ENCODE measurements at regions not wholly inside any gene's neighbourhood (a gene's known extent, or its start where the extent isn't known, plus 50 kb on each side); places are given as distances from the start of the nearest gene placed in this dataset.
A peak's percentile ranks its signal among the peaks of the same experiment; 100 is the strongest.
"Not testable (repeated sequence)": the region's sequence is repeated elsewhere in the genome, so short reads cannot be mapped to it uniquely, and the experiment has no call there.

DNA sequence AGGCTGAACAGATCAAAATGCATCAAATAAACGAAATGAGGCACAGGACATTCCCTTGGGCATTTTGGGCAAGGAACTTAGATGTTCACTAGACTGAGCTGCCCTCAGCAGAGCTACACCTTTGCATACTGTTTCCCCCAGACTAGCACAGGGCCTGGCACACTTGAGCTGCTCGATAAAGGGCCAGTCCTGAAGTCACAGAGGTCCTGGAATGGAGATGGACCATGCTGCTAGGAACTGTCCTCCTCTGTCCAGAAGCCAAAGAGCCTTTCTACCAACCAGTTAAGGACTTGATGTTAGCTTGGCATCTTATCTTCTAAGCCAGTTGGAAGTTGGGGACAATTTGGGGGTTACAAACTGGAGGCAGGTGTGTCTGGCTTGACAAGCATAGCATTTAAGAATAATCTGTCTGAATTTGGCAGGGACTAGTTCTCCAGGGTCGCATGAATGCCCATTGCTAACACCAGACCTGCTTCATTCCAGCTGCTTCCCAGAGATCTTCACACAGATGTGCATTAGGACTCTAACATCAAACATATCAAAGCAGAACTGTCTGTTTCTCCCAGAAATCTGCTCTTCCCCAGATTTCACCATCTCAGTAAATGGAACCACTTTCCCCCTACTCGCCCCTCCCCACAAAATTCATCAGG, 152.2 kb upstream of the PDE1C start:
- H3K9me3 Mint-ChIP-seq, result peaks cover 2% of the 10 kb centered on the region in 2 donors
- ATAC-seq (no peak), DNase-seq (ENCODE audit: low spot score in 2 of 2) (no peak)
- H3K36me3 Mint-ChIP-seq, result no peaks in the 10 kb centered on the region
- H3K27ac Mint-ChIP-seq, result no peak overlapping the region

DNA sequence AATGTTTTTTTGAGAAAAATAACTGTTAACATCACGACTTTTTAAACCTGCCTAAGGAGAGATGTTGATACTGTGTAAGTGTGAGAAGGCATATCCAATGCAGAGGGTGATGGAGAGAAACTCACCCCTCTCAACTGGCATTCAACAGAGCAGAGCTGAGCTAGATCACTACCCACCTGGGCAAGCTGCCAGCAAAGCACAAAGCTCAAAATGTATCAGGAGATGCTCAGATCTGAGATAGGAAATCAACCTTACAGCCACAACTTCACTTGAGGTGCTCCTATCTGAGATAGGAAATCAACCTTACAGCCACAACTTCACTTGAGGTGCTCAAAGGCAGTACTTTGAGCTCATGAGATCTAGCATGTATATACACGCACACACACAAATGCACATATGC, 151.5 kb upstream of the PDE1C start:
- Mint-ChIP-seq H3K36me3 (no peaks in the 10 kb centered on the region), H3K27ac (no peak overlapping the region), H3K9me3 (no peaks in the 10 kb centered on the region)
- DNase-seq (ENCODE audit: low spot score in 2 of 2) (no peak), ATAC-seq (no peak)

DNA sequence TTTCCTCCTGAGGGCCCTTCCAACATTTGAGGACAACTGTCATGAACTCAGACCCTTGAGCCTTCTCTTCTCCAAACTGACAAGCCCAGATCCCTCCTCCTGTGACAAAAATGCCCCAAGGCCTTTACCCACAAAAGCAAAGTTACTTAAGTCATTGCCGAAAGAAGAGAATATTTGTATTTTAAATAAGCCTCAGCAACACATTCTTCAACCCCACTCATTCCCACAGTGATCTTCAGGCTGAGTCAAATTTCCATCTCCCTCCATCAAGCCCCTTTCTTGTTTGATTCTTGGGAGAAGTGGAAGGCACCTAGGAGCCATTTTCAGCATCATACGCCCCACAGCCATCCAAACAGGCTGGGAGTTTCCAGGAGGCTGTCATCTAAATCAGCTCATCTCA, 150.8 kb upstream of the PDE1C start:
- ATAC-seq (no peak), DNase-seq (ENCODE audit: low spot score in 2 of 2) (no peak)
- H3K36me3 Mint-ChIP-seq, result no peaks in the 10 kb centered on the region
- H3K9me3 Mint-ChIP-seq, result no peaks in the 10 kb centered on the region
- no peak overlapping the region for H3K27ac Mint-ChIP-seq

DNA sequence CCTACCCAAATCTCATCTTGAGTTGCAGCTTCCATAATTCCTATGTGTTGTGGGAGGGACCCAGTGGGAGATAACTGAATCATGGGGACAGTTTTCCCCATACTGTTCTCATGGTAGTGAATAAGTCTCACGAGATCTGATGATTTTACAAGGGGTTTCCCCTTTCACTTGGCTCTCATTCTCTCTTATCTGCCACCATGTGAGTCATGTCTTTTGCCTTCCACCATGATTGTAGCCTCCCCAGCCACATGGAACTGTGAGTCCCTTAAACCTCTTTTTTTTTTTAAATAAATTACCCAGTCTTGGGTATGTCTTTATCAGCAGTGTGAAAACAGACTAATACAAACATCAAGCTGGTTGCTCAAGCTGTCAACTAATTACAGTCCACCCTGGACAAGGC, 149.6 kb upstream of the PDE1C start:
- H3K9me3 Mint-ChIP-seq; DNase-seq (ENCODE audit: low spot score in 2 of 2); H3K27ac Mint-ChIP-seq; H3K36me3 Mint-ChIP-seq; ATAC-seq: not testable (repeated sequence)

DNA sequence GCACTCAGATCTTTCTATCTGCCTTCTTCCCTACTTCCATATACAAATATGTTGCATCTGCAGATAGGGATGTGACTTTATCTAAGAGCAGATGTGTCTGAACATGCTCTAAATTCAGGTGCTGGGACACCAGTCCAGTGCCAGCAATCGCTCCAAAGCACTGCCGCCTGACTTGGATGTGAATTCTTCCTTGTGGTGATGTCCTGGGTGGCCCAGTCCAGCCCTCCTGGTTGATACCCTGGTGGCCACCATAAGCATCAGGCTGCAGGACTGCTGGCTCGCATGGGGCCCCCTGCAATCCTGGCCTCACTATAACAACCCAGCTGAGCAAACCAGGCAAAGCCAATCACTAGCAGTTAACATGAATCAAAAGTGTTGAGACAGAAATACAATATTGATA, 149.2 kb upstream of the PDE1C start:
- Mint-ChIP-seq H3K9me3 (no peaks in the 10 kb centered on the region), H3K36me3 (no peaks in the 10 kb centered on the region), H3K27ac (no peak overlapping the region)
- ATAC-seq (no peak), DNase-seq (ENCODE audit: low spot score in 2 of 2) (no peak)

DNA sequence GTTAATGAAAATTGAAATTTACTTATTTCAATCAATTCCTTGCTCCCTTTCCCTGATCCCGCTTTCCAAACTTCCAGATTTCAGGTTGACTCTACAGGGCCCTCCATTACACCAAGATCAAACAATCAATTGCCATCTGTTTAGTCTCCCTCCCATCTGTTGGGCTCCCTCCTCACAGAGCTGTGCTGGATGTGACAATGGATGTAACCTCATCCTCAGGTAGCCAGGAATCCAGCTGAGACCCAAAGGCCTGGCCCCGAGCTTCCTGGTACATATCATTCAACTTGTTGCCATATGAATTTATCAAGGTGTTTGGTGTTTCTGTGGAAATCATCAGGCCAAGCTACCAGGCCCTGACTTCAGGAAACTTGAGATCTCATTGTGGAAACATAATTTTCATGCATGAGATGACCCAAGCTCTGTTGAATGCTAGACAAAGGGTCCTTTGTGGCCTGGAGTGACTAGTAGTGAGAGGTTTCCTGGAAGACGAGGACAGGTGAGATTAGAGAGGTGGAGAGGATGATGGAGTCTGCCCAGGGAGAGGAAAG, 148.6 kb upstream of the PDE1C start:
- Mint-ChIP-seq H3K27ac (no peak overlapping the region), H3K9me3 (no peaks in the 10 kb centered on the region), H3K36me3 (no peaks in the 10 kb centered on the region)
- ATAC-seq (no peak), DNase-seq (ENCODE audit: low spot score in 2 of 2) (no peak)

DNA sequence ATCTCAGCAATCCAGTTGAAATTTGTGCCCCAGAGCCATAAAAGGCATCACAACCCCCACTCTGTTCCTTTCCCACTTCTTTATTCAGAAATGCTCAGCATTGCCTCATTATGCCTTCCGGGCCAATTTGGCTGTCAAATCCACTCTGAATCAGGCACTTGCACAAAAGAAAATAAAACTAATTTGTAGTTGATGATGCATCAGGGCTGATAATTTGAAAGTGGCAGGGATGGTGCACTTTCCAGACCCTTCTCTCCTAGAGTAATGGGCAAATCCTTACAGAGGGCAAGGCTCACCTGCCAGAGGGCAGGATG, 147.9 kb upstream of the PDE1C start:
- no peak for ATAC-seq
- H3K9me3 Mint-ChIP-seq, result no peaks in the 10 kb centered on the region
- H3K36me3 Mint-ChIP-seq, result no peaks in the 10 kb centered on the region
- DNase-seq (ENCODE audit: low spot score in 2 of 2), result no peak
- H3K27ac Mint-ChIP-seq, result no peak overlapping the region

DNA sequence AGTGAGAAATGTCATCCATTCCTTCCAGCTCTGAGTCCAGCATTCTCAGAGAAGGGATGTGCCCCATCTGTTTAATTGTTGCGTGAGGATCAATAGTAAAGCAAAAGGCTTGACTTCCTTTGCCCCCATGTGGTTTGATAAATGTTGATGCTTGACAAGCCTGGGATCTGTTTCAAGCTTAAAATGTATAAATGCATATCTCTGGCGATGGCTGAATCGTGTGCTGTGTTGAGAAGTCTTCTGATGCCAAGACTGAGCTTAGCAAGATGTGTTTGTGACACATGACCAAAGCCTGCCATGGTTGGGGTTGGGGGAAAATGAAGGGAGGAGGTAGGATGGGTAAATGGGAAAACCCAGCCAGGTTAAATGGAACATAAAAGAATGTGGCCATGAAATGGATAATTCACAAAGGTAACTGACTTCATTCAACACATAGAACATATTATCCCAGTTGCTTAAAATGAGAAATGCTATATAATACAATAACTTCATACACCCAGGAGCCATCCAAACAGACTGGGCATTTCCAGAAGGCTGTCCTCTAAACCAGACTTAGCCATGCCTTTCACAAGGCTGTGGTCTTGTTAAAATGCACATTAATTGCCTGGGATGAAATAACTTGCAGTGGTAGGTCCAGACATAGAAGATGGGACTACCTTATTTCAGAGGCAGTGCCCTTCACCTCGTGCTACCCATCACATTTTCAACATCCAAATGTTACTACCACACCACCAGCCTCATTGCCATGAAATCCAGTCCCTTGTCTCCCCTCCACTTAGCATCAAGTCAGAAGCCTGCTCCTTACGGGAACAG, 147.3 kb upstream of the PDE1C start:
- Mint-ChIP-seq H3K9me3 (no peaks in the 10 kb centered on the region), H3K36me3 (no peaks in the 10 kb centered on the region), H3K27ac (no peak overlapping the region)
- ATAC-seq, result no peak
- no peak for DNase-seq (ENCODE audit: low spot score in 2 of 2)

DNA sequence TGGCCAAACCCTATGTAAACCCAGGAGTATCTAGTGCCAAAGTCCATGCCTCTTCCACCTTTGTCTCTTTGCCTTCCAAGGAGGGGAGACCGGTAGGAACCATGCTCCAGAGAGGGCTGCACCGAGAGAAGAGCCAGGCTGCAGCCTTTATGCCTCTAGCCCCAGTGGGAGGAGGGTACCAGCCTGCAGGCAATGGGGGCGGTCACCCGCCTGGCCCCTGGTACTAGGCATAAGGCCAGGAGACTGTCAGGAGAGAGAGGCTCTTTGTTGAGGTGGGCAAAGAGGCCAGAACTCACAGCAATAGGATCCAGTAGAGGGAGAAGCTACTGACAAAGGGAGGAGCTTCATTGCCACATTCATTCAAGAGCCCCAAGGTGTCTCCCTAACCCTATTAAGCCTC, 146.6 kb upstream of the PDE1C start:
- H3K27ac Mint-ChIP-seq, result no peak overlapping the region
- ATAC-seq (no peak), DNase-seq (ENCODE audit: low spot score in 2 of 2) (no peak)
- no peaks in the 10 kb centered on the region for H3K9me3 Mint-ChIP-seq
- no peaks in the 10 kb centered on the region for H3K36me3 Mint-ChIP-seq

DNA sequence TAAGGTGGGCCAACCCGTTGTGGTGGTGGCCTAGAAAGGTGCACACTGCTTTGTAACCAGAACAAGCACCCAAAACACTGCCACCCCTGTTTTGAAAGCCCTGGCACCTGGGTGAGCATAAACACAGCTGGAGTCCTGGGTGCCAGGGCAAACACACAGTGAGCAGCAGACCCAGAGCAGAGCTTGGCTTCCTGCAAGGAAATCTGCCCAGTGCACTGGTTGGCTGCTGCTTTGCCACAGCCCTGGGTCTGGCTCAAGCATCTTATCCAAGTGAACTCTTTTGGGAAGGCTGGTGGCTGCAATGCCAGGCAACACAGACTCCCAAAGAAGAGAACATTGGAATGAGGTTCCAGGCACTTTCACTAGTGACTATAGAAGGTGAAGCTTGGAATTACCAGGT, 145.5 kb upstream of the PDE1C start:
- Mint-ChIP-seq H3K9me3 (no peaks in the 10 kb centered on the region), H3K36me3 (no peaks in the 10 kb centered on the region), H3K27ac (no peak overlapping the region)
- no peak for DNase-seq (ENCODE audit: low spot score in 2 of 2)
- no peak for ATAC-seq

DNA sequence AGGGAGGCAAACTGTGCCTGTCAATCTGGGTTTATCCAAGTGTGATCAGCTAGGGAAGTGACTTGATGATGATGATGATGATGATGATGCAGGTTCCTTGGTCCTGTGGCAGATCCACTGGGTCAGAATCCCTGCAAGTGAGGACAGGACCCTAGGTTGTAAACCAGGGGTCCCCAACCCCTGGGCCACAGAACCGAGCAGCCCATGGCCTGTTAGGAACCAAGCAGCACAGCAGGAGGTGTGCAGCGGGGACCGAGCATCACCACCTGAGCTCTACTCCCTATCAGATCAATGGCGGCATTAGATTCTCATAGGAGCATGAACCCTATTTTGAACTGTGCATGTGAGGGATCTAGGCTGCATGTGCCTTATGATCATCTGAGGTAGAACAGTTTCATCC, 144.7 kb upstream of the PDE1C start:
- DNase-seq (ENCODE audit: low spot score in 2 of 2) (no peak), ATAC-seq (no peak)
- H3K36me3 Mint-ChIP-seq, result no peaks in the 10 kb centered on the region
- H3K27ac Mint-ChIP-seq, result no peak overlapping the region
- H3K9me3 Mint-ChIP-seq, result no peaks in the 10 kb centered on the region

DNA sequence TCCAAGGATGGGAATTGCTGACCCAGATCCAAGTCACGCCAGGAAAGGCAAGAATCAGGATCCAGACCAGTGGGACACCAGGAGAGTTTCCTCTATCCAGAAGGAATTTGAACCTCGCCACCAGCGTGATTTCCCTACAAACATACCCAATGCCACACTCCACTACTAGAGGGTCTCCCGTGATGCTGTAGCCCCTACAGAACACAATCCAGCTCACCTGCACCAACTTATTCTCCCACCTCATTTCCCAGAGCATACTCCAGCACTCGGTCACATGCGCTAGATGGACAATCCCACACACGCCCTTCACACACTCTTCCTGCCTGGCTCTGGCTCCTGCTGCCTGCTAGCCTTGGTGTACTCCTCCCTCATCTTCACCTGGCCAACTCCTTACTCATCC, 142.1 kb upstream of the PDE1C start:
- H3K9me3 Mint-ChIP-seq, result no peaks in the 10 kb centered on the region
- no peaks in the 10 kb centered on the region for H3K36me3 Mint-ChIP-seq
- H3K27ac Mint-ChIP-seq, result no peak overlapping the region
- DNase-seq (ENCODE audit: low spot score in 2 of 2) (no peak), ATAC-seq (no peak)

DNA sequence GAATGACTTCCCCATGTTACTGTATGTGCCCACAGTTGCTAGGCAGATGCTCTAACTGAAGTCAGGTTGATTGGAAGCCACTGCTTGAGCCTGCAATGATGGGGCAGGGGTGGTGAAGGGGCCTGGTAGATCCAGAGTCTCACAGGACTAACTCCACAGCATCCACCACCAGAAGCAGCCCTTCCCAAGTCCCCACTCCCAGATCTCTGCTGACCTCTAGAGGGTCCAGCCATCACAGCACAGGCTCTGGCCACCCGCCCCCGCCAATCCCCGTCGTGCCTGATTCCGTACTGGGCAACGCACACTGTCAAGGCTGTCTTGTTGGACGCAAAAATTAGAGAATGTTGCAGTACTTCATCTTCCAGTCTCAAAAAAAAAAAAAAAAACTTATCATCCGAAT, 136.8 kb upstream of the PDE1C start:
- no peak overlapping the region for H3K27ac Mint-ChIP-seq
- ATAC-seq (no peak), DNase-seq (ENCODE audit: low spot score in 2 of 2) (no peak)
- H3K9me3 Mint-ChIP-seq, result no peaks in the 10 kb centered on the region
- no peaks in the 10 kb centered on the region for H3K36me3 Mint-ChIP-seq

DNA sequence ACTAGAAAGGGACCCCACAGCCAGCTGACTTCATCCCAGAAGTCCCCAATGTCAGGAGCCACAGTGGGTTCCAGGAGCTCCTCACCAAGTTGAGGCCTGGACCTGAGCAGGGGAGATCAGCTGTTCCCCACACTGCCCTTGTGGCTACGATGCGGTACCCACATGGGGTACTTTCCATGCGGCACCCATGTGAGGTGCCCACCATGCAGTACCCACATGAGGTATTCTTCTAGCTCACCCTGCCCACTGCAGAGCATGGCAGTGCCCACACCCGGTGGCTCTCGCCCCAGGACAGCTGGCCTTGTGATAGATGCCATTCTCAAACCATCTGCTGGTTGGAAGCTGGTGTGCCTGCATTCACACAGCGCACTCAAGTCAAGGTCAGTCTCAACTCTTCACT, 136.3 kb upstream of the PDE1C start:
- Mint-ChIP-seq H3K9me3 (peaks cover 0 to 3% of the 10 kb centered on the region in 2 donors), H3K27ac (no peak overlapping the region)
- no peak for DNase-seq (ENCODE audit: low spot score in 2 of 2)

DNA sequence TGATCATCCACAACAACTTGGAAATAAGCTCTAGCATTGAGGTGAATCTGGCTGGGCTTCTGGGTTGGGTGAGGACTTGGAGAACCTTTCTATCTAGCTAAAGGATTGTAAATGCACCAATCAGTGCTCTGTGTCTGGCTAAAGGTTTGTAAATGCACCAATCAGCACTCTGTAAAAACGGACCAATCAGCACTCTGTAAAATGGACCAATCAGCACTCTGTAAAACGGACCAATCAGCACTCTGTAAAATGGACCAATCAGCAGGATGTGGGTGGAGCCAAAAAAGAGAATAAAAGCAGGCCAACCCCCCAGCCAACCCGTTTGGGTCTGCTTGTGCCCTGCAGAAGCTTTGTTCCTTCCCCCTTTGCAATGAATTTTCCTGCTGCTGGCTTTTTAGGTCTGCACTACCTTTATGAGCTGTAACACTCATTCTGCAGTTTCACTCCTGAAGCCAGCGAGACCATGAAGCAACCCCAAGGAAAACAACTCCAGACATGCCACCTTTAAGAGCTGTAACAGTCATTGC, 135.2 kb upstream of the PDE1C start:
- ATAC-seq, H3K9me3 Mint-ChIP-seq, H3K27ac Mint-ChIP-seq: not testable (repeated sequence)

More for the DNA sequence above, 136.3 kb upstream of the PDE1C start:
- no peaks in the 10 kb centered on the region for H3K36me3 Mint-ChIP-seq
- ATAC-seq, result no peak

DNA sequence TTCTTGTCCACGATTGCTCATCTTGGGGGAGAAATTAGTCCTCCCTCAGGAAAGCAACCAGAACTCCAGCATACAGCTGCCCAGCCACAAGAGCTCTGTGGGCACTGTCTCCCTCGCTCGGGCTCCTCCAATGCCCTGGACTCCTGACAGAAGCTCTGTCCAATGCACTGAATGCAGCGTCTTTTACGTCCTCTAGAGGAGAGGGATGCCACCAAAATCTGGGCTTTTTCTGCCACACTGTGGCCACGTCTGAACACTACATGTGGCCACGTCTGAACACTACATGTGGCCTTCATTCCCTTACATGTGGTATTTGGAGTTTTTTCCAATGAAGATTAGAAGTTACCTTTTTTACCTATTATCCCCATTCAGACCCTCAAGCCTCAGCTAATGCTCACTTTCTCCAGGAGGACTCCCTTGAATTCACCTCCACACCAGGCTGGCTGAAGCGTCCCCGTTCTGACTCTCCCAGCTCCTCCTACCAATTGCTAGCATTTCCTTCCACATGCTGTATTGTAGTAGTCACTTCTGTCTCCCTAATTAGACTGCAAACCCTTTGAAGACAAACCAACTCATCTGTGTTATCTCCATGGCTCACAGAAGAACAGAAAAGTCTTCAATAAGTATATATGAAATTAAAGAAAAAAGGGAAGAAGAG, 134.3 kb upstream of the PDE1C start:
- no peaks in the 10 kb centered on the region for H3K36me3 Mint-ChIP-seq

More for the DNA sequence above, 135.2 kb upstream of the PDE1C start:
- H3K36me3 Mint-ChIP-seq; DNase-seq (ENCODE audit: low spot score in 2 of 2): not testable (repeated sequence)

DNA sequence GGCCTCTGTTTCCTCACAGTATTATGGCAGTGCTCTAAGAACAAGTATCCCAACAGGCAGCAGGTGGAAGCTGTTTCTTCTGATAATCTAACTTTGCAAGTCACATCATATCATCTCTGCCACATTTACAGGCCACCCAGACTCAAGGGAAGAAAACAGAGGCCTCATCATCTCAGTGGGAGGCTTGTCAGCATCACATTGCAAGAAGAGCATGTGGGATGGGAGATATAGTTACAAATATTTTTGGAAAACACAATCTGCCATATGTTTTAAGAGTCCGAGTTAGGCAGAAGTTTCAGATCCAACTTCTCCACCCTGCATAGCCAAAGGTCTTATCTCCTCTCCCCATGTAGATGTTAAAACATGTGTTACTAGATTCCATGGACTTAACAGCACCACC, 130.4 kb upstream of the PDE1C start:
- Mint-ChIP-seq H3K9me3 (peaks cover 10 to 14% of the 10 kb centered on the region in 2 donors), H3K36me3 (no peaks in the 10 kb centered on the region), H3K27ac (no peak overlapping the region)
- ATAC-seq (no peak), DNase-seq (ENCODE audit: low spot score in 2 of 2) (no peak)

More for the DNA sequence above, 134.3 kb upstream of the PDE1C start:
- DNase-seq (ENCODE audit: low spot score in 2 of 2) (no peak), ATAC-seq (peak in 1 of 2 donors; percentile 58)
- Mint-ChIP-seq H3K27ac (no peak overlapping the region), H3K9me3 (peaks cover 0 to 9% of the 10 kb centered on the region in 2 donors)
